Hindlimb muscle (tissue), 1 donor: ENCODE measurements at regions not wholly inside any gene's neighbourhood (a gene's known extent, or its start where the extent isn't known, plus 50 kb on each side); places are given as distances from the start of the nearest gene placed in this dataset.
"Not testable (repeated sequence)": the region's sequence is repeated elsewhere in the genome, so short reads cannot be mapped to it uniquely, and the experiment has no call there.

ENCODE experiments used
- DNase-seq: peaks from one replicate; pipeline ENCODE4 v3.0.0-alpha.2; 2013

DNA sequence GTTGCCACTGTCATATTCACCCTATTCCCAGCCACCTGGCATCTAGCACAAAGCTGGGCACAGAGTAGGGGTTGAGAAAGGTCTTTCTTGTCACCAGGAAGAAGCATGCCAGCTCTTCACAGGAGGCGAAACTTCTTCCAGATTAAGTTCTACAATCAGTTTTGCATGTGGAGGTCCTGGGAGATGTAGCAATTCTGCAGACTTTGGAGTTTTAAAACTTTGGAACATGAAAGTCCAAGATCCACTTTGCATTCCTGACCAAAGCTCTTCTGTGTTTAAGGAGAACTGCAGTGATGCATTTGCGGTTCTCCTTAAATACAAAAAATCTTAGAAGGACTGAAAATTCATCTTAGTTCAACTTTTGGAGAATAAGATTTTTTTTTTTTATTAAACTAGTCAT lies 258.5 kb upstream of the USP24 start:
- DNase-seq: no peak

DNA sequence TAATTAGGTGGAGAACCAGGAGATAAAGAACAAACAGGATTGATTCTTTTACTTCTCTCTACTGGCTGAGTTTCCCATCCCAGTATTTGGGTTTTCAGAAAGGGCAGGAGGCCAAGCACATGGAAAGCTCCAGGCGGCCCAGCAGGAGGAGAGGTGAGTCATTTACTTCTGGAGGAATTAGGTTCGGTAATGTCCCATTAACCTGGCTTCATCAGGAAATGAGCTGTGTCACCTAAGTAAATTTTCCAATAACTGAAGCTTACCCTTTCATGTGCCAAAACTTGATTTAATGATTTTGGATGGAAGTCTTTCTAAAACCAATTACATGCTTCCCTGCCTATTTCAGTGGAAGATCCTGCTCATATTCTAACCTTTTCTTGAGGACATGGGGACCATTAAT lies 257.6 kb upstream of the USP24 start:
- no peak for DNase-seq

DNA sequence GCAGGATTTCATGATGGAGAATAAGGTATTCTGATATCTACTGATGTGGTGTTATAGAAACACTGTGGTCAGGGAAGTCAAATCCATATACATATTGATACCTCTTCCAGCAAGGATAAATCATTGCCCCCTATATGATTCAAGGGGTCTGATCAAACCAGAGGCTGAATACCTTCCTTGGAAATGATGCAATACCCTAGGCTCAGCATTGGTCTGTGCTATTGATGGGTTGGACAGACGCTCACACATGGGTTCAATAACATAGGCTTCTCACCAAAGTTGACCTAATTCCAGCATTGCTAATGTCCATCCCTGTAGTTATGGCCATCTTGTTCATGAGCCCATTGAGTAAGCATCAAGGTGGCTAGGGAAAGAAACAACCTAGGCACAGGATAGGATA lies 257.0 kb upstream of the USP24 start:
- DNase-seq: no peak

DNA sequence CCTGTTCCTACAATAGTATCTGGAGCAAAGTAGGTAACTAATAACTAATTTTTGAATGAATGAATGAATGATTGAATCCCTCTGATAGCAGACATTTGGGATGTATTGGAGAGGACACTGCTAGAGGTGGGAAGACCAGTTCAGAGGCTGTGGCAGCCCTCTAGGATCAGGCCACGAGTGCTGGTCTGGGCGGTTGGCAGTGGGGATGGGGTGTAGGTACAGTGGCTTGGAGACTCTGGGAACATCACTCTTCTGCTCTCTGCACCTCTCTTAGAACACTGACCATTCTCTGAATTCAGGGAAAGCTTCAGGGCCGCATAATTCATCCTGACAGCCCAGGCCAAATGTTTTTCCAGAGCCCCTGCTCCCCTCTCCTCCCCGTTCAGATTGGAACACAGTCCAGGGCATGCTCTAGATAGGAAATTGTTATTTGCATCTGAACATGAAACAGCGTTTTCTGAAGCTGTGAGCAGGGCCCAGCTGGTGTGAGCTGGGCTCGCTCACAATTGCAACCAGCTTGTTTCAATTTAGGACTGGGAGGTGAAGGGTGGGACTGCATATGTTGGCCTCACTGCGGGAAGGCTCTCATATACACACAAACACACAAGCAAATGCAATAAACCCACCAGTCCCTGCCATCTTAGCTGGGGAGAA lies 253.1 kb upstream of the USP24 start:
- peak; percentile 52 for DNase-seq

DNA sequence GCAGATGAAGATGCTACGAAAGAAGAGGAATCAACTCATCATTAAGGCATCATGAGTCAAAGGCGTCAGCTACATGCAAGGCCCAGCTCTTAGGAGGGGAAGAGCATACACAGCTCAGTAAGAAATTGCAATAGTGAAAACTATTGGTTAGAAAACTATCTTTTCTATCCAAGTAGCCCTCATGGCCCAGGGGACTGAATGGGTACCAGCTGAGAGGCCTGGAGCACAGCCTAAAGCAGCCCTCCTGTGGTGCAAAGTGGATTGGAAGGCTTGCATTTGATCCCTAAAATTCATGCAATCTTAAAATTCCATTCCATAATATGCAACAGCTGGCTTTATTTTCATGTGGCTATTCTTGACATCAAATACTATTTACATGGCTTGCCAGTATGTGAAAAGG lies 251.8 kb upstream of the USP24 start:
- DNase-seq: no peak

DNA sequence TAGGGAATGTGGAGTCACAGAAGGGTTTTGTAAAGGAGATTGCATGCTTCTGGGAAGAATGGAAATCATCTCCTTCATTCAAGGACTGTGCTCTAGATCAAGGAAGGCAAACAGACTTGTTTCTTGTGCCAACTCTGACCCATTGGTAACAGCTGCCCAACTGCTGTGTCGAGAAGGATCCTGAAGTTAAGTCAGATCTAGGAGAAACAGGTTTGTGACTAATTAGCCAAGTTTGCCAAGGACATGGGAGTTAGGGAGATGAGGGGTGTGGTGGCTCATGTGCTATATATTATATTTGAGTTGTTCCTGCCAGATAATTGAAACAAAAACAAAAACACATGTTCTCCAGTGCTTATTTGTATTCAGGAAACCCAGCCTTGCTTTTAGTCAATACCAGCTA lies 251.2 kb upstream of the USP24 start:
- no peak for DNase-seq

DNA sequence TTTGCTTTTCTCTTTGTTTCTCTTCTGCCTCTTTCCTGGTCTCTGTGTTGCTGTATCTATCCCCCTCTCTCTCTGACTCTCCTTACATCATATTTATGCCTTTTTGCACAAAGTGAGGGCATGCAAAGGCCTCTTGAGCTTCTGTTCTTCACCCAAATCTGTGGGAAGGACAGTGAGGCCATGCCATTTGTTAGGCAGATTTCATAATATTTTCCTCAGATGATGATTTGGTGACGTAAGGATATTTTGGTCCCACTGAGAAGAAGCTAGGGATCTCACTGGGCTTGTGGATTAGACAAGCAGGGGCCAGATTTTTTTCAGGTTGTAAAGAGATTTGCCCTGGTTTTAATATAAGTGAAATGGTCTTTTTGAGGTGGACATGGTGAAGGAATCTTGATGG lies 249.4 kb upstream of the USP24 start:
- DNase-seq: no peak

DNA sequence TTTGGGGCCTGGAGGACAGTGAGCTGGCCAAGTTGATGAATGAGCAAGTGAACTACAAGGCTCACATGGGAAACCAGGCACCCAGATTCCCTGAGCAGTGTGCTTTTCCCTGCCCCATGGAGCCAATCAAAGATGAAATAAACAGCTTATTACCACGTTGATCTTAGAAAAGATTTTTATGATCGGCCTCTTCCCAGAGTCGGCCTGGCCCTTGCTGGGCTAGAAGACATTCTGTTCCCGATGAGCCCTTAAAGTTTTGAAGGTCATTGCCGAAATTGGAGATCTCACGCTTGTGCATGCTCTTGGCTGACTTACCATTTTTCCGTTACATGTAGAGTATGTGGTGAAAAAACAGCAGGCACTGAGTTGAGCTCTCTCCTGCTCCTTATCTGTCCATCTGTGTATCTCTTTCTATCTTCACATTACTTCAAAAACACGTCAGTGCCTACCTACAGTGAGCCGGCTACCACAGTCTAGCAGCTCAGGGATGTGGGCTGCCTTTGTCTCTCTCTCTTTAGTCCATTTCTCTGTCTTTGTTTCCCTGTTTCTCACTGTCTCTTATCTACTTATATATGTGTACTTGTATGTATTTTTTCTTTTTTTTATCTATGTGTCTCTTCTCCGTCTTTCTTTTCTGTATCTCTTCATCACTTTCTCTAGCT lies 248.8 kb upstream of the USP24 start:
- DNase-seq: peak; percentile 56

DNA sequence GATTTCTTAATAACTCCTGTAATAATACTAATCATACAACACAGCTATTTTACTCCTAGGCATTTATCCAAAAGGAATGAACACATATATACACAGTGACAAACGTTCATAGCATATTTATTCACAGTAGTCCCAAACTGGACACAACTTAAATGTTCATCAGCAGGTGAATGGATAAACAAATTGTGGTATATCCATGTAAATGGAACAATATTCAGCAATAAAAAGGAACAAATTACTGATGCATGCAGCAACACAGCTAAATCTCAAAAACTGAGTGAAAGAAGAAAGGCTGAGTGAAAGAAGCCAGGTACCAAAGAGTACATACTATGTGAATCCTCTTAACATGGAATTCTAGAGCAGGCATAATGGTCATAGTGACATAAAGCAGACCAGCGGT lies 242.7 kb upstream of the USP24 start:
- DNase-seq: no peak

DNA sequence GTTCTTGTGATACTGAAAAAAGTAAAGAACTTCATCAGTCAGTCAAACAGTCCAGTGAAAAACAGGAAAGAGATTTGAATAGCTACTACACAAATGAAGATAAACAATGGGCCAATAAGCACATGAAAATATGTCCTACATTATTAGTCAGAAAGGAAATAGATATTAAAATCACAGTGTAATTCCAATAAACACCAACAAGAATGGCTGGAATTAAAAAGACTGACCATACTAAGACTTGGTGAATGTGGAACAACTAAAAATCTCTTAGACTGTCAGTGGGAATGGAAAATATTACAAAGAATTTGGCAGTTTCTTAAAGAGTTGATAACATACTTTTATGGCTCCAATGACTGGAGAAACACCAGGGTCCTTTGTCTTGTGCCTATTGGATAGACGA lies 241.8 kb upstream of the USP24 start:
- no peak for DNase-seq

DNA sequence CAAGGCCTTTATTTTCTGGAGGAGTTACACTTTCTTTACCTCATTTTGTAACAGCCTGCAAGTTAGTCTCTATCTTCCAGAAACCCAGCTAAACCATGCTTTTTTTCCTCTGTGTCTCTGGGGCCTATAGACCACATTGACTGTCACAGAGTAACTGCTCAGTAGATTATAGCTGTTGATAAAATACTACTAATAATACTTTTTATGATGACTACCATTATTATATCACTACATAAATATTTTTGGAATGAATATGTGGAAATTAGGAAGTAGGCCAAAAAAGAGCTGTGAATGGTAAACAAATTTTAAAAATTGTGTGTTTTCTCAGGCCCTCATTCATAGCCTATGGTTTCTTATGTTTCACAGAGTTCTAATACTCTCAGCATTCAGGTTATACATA lies 233.1 kb upstream of the USP24 start:
- DNase-seq: no peak

DNA sequence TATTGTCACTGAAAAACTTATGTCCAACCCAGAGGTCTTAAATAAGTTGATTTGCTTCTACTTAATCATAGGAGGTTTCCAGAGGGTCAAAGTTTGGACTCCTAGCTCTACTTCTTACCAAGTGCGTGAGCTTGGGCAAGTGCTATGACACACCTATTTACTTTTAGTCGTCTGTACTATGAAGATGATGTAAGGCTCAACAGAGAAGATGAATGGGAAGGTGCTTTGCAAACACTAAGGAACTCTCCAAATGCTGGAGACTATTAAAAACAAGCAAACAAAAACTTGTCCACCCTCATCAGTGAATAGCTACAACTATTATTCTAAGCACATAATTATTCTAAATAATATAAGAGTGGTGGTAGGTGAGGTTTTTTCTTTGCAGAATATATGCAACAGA lies 232.3 kb upstream of the USP24 start:
- DNase-seq: no peak

DNA sequence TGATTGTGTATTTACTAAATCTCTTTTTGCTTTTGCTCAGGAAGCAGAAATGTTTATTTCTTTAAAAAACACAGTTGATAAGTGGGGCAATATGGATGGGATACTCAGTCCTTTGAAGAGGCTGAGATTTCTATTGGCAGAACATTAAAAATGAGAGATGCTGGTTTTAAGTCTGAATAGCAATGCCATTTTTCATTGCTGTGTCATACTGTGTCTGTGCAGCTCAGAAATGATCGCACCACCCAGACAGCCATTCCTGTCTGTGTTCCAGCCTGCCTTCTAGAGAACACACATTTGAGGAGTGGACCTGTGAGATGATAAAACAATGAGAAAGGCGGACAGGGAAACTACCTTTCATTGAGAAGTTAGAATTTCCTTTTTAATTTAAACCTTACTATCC lies 231.2 kb upstream of the USP24 start:
- DNase-seq: no peak

DNA sequence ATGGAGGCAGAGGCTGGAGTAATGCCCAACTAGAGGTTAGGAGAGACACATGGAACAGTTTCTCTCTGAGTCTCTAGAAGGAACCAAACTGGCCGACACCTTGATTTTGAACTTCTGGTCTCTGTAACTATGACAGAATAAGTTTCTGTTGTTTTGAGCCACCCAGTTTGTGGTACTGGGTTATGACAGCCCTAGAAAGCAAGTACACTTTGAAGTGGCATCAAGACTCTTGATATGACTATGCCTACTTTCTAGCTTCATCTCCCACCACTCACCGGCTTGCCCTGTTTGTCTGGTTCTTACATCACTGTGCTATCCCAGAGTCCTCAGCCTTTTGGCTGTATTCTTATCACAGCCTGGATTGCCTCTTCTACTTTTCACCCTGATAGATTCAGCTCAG lies 230.3 kb upstream of the USP24 start:
- DNase-seq: no peak

DNA sequence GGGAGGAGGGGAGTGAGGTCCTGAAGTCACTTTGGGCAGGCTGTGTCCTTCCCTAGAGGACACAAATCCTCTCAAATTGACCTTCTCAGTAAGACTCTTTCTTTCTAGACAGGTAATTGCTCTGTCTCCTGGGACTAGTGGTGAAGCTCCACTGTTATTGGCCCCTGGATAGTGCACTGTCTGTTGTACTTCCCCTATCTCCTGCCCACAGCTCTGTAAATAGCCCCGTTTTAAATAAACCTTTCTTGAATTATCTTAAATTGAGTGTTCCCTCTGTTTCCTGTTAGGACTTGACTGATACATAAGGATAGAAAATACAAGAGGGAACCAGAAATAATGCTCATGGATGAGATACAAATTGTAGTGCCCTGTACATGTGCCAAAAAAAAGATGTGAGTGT lies 229.5 kb upstream of the USP24 start:
- DNase-seq: no peak

DNA sequence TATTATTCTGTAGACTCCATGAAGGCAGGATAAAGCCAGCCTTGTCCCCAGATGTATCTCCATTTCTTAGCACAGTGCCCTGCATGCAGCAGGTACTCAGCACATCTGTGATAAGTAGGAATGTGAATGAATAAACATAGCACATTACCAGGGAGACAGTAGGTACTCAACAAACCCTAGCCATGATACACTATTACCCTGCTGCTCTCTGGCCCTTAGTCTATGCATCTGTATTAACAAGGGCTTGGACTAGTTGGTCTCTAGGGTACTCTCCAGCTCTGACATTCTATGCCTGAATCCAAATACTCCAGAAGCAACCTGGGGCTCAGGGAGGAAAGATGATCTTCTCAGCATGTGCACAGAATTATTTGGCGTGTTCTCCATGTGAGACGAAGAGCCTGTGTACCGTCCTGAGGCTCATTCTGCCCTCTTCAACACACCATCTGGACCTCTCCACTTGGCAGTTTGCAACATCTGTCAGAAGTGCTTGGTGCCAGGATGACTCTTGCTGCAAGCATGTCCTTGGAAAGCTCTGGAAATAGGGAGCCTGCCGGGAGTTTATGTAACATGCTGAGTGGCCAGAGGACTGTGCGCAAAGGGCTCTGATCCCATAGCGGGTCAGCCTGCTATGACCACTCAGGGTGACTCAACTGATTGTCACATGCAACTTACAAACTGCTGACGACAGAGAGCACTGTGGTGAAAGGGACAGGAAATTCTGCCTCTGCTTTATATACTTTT lies 228.2 kb upstream of the USP24 start:
- DNase-seq: peak; percentile 58

DNA sequence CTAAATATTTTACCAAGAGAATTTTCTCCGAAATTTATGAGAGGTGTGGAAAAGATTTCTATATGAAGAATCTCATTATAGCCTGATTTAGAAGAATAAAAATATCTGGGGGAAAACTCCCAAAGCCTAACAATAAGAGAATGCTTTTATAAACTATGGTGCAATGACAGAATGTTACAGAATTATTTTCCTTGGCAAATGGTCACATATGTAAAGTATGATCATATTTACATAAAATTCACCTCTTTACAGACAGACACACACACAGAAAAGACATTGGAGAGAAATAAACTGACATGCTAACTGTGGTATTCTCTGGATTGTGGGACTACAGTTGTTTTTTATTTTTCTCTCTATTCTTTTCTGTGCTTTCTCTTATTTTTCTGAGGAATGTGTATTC lies 226.3 kb upstream of the USP24 start:
- no peak for DNase-seq

DNA sequence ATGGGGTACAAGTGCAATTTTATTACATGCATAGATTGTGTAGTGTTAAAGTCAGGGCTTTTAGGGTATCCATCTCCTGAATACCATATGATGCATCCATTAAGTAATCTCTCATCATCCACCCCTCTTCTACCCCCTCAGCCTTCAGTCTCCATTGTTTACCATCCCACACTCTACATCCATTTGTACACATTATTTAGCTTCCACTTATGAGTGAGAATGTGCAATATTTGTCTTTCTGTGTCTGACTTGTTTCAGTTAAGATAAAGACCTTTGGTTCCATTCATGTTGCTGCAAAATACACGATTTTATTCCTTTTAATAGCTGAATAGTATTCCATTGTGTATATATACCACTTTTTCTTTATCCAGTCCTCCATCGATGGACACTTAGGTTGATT lies 222.5 kb upstream of the USP24 start:
- DNase-seq: no peak

DNA sequence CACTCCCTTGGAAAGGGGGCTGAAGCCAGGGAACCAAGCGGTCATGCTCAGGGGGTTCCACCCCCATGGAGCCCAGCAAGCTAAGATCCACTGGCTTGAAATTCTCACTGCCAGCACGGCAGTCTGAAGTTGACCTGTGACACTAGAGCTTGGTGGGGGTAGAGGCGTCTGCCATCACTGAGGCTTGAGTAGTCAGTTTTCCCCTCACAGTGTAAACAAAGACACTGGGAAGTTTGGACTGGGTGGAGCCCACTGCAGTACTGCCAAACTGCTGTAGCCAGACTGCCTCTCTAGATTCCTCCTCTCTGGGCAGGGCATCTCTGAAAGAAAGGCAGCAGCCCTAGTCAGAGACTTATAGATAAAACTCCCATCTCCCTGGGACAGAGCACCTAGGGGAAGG lies 215.6 kb upstream of the USP24 start:
- not testable (repeated sequence) for DNase-seq

DNA sequence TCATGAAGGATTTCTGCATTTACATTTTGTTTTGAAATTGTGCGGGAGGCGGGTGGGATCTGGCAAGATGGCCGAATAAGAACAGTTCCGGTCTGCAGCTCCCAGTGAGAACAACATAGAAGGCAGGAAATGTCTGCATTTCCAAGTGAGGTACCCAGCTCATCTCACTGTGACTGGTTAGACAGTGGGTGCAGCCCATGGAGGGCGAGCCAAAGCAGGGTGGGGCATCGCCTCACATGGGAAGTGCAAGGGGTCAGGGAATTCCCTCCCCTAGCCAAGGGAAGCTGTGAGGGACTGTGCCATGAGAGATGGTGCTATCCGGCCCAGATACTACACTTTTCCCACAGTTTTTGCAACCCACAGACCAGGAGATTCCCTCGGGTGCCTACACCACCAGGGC lies 215.0 kb upstream of the USP24 start:
- not testable (repeated sequence) for DNase-seq

DNA sequence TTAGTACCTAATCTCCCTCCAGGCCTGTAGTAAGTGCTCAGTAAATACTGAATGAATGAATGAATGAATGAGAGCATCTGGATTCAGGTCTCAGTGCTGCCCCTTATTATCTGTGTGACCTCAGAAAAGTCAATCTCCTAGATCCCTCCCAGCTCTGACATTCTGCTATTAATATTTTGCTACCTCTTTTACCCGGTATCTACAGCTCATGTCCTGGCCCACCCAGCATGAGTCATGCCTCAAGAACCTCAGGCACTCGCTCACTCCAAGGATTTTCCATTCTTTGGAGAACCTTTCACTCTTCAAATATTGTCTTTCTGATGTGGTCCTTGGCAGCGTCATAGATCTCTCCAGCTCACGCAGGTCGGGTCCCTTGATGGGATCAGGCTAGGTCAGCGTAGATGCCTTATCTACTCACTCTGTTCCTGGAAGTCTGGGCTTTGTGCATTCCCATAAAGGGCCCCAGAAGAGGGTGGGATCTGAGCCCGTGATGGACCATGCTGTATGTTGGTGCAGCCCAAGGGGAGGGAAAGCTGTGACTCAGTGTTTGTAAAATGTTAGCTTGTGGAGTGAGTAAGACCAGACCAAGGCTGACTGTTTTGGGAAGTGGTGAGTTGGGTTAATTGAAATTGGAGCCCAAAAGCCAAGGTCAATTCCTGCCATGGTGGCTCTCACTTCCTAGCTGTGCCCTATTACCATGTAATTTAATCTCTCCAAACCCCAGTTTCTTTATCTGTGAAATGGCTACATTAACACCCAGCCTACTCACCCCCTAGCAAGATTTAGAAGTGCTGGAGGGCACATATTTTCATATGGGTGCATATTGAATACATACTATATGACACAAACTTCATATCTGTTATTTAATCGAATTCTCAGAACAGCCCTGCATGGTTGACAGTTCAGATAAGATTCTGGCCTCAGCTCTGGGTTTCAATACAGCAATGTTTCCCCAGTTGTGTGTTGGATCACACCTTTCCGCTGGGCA lies 214.1 kb upstream of the USP24 start:
- DNase-seq: no peak

DNA sequence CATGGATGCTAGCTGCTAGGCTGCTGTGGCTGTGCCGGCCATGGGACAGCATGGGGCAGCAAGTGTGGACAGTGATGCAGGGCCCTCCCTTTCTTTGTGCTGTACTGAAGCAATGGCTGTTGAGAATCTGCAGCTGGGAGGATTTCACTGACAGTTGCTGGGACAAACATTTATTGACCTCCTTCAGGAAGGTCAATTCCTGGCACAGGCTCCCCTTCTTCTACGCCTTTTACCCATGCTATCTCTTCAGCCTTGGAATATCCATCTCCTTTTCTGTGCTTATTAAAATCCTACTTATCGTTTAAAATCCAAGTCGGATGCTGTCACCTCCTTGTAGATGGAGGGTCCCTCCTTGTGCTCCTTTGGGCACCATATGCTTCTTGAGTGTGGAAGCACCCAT lies 213.1 kb upstream of the USP24 start:
- DNase-seq: no peak

DNA sequence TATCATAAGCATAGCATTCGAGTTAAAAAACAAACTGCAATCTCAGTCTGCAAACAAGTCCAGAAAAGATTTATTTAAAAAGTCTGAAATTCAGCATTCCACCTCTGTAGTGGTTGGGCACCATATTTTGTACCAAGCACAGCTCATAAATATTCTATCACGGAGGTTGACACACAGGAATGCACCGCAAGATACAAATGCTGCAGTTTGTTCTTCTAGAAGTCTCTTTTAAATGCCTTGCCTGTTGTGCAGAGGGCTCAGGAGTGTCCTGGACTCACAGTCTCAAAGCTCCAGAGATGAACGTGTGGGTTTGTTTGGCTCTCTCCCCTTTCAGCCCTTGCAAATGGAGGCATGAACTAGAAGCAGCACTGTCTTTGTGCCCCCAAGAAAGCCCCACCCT lies 212.4 kb upstream of the USP24 start:
- DNase-seq: no peak
